ENCODE measurements at regions not wholly inside any gene's neighbourhood (a gene's known extent, or its start where the extent isn't known, plus 50 kb on each side); places are given as distances from the start of the nearest gene placed in this dataset.

GRCh38 chr18:41899535-41899934 is 55.5 kb upstream of the PIK3C3 start:
- H3K36me3 ChIP-seq (ENCODE audit: control insufficient read depth in 2 of 2, insufficient read depth in 2 of 2, low read length in 1 of 2) = no peaks in the 10 kb centered on the region
- H3K27ac ChIP-seq (ENCODE audit: low read depth in 2 of 2, low read length in 1 of 2) = no peak overlapping the region
- H3K4me3 ChIP-seq (ENCODE audit: low read depth in 1 of 2, low read length in 2 of 2) = no peak overlapping the region
- no peaks in the 10 kb centered on the region for H3K27me3 ChIP-seq (ENCODE audit: control insufficient read depth in 1 of 2, insufficient read depth in 2 of 2, low read length in 2 of 2)
- H3K9me3 ChIP-seq (ENCODE audit: control insufficient read depth in 2 of 2, insufficient read depth in 1 of 2, low read depth in 1 of 2, low read length in 1 of 2) = no peaks in the 10 kb centered on the region
- 92 to 96% methylated on average over 2 of the region's 2 CpGs for WGBS, 2 donors
- H3K4me1 ChIP-seq (ENCODE audit: control insufficient read depth in 2 of 2, insufficient read depth in 2 of 2, low read length in 1 of 2) = no peaks in the 10 kb centered on the region

GRCh38 chr18:41893432-41893831 is 61.6 kb upstream of the PIK3C3 start:
- no peaks in the 10 kb centered on the region for H3K36me3 ChIP-seq (ENCODE audit: control insufficient read depth in 2 of 2, insufficient read depth in 2 of 2, low read length in 1 of 2)
- H3K27me3 ChIP-seq (ENCODE audit: control insufficient read depth in 1 of 2, insufficient read depth in 2 of 2, low read length in 2 of 2) = no peaks in the 10 kb centered on the region
- no peak overlapping the region for H3K4me3 ChIP-seq (ENCODE audit: low read depth in 1 of 2, low read length in 2 of 2)
- no peaks in the 10 kb centered on the region for H3K9me3 ChIP-seq (ENCODE audit: control insufficient read depth in 2 of 2, insufficient read depth in 1 of 2, low read depth in 1 of 2, low read length in 1 of 2)
- H3K27ac ChIP-seq (ENCODE audit: low read depth in 2 of 2, low read length in 1 of 2) = no peak overlapping the region
- H3K4me1 ChIP-seq (ENCODE audit: control insufficient read depth in 2 of 2, insufficient read depth in 2 of 2, low read length in 1 of 2) = no peaks in the 10 kb centered on the region

GRCh38 chr18:41887100-41887499 is 67.9 kb upstream of the PIK3C3 start:
- H3K27me3 ChIP-seq (ENCODE audit: control insufficient read depth in 1 of 2, insufficient read depth in 2 of 2, low read length in 2 of 2) = no peaks in the 10 kb centered on the region
- no peaks in the 10 kb centered on the region for H3K9me3 ChIP-seq (ENCODE audit: control insufficient read depth in 2 of 2, insufficient read depth in 1 of 2, low read depth in 1 of 2, low read length in 1 of 2)
- WGBS, 2 donors = 5 to 76% methylated on average over 1 of the region's 1 CpG
- H3K4me3 ChIP-seq (ENCODE audit: low read depth in 1 of 2, low read length in 2 of 2) = no peak overlapping the region
- H3K27ac ChIP-seq (ENCODE audit: low read depth in 2 of 2, low read length in 1 of 2) = no peak overlapping the region
- no peaks in the 10 kb centered on the region for H3K36me3 ChIP-seq (ENCODE audit: control insufficient read depth in 2 of 2, insufficient read depth in 2 of 2, low read length in 1 of 2)
- H3K4me1 ChIP-seq (ENCODE audit: control insufficient read depth in 2 of 2, insufficient read depth in 2 of 2, low read length in 1 of 2) = peaks cover 0 to 2% of the 10 kb centered on the region in 2 donors

GRCh38 chr18:41886126-41886807 is 68.8 kb upstream of the PIK3C3 start:
- no peak overlapping the region for H3K4me3 ChIP-seq (ENCODE audit: low read depth in 1 of 2, low read length in 2 of 2)
- 71 to 72% methylated on average over 12 of the region's 12 CpGs for WGBS, 2 donors
- peaks cover 0 to 2% of the 10 kb centered on the region in 2 donors for H3K4me1 ChIP-seq (ENCODE audit: control insufficient read depth in 2 of 2, insufficient read depth in 2 of 2, low read length in 1 of 2)
- no peaks in the 10 kb centered on the region for H3K27me3 ChIP-seq (ENCODE audit: control insufficient read depth in 1 of 2, insufficient read depth in 2 of 2, low read length in 2 of 2)
- no peaks in the 10 kb centered on the region for H3K36me3 ChIP-seq (ENCODE audit: control insufficient read depth in 2 of 2, insufficient read depth in 2 of 2, low read length in 1 of 2)
- H3K27ac ChIP-seq (ENCODE audit: low read depth in 2 of 2, low read length in 1 of 2) = no peak overlapping the region
- H3K9me3 ChIP-seq (ENCODE audit: control insufficient read depth in 2 of 2, insufficient read depth in 1 of 2, low read depth in 1 of 2, low read length in 1 of 2) = no peaks in the 10 kb centered on the region

- Histone ChIP-seq H3K36me3 (ENCODE audit: control insufficient read depth in 2 of 2, insufficient read depth in 2 of 2, low read length in 1 of 2) (no peaks in the 10 kb centered on the region), H3K27ac (ENCODE audit: low read depth in 2 of 2, low read length in 1 of 2) (no peak overlapping the region), H3K4me3 (ENCODE audit: low read depth in 1 of 2, low read length in 2 of 2) (no peak overlapping the region), H3K27me3 (ENCODE audit: control insufficient read depth in 1 of 2, insufficient read depth in 2 of 2, low read length in 2 of 2) (peaks cover 0 to 3% of the 10 kb centered on the region in 2 donors), H3K9me3 (ENCODE audit: control insufficient read depth in 2 of 2, insufficient read depth in 1 of 2, low read depth in 1 of 2, low read length in 1 of 2) (no peaks in the 10 kb centered on the region), H3K4me1 (ENCODE audit: control insufficient read depth in 2 of 2, insufficient read depth in 2 of 2, low read length in 1 of 2) (no peaks in the 10 kb centered on the region)
- 66 to 75% methylated on average over 3 of the region's 3 CpGs for WGBS, 2 donors
Observed at GRCh38 chr18:41881285-41881684, 73.7 kb upstream of the PIK3C3 start.

- no peak overlapping the region for H3K4me3 ChIP-seq (ENCODE audit: low read depth in 1 of 2, low read length in 2 of 2)
- WGBS, 2 donors = 72 to 83% methylated on average over 3 of the region's 3 CpGs
- no peaks in the 10 kb centered on the region for H3K9me3 ChIP-seq (ENCODE audit: control insufficient read depth in 2 of 2, insufficient read depth in 1 of 2, low read depth in 1 of 2, low read length in 1 of 2)
- H3K27me3 ChIP-seq (ENCODE audit: control insufficient read depth in 1 of 2, insufficient read depth in 2 of 2, low read length in 2 of 2) = peaks cover 0 to 3% of the 10 kb centered on the region in 2 donors
- H3K36me3 ChIP-seq (ENCODE audit: control insufficient read depth in 2 of 2, insufficient read depth in 2 of 2, low read length in 1 of 2) = no peaks in the 10 kb centered on the region
- H3K4me1 ChIP-seq (ENCODE audit: control insufficient read depth in 2 of 2, insufficient read depth in 2 of 2, low read length in 1 of 2) = no peaks in the 10 kb centered on the region
- no peak overlapping the region for H3K27ac ChIP-seq (ENCODE audit: low read depth in 2 of 2, low read length in 1 of 2)
Observed at GRCh38 chr18:41879256-41879655, 75.8 kb upstream of the PIK3C3 start.

- WGBS, 2 donors = 58 to 62% methylated on average over 3 of the region's 3 CpGs
- Histone ChIP-seq H3K27me3 (ENCODE audit: control insufficient read depth in 1 of 2, insufficient read depth in 2 of 2, low read length in 2 of 2) (no peaks in the 10 kb centered on the region), H3K4me3 (ENCODE audit: low read depth in 1 of 2, low read length in 2 of 2) (no peak overlapping the region), H3K36me3 (ENCODE audit: control insufficient read depth in 2 of 2, insufficient read depth in 2 of 2, low read length in 1 of 2) (no peaks in the 10 kb centered on the region), H3K4me1 (ENCODE audit: control insufficient read depth in 2 of 2, insufficient read depth in 2 of 2, low read length in 1 of 2) (no peaks in the 10 kb centered on the region), H3K27ac (ENCODE audit: low read depth in 2 of 2, low read length in 1 of 2) (no peak overlapping the region), H3K9me3 (ENCODE audit: control insufficient read depth in 2 of 2, insufficient read depth in 1 of 2, low read depth in 1 of 2, low read length in 1 of 2) (no peaks in the 10 kb centered on the region)
Observed at GRCh38 chr18:41875094-41875780, 79.8 kb upstream of the PIK3C3 start.

- Histone ChIP-seq H3K4me1 (ENCODE audit: control insufficient read depth in 2 of 2, insufficient read depth in 2 of 2, low read length in 1 of 2) (no peaks in the 10 kb centered on the region), H3K36me3 (ENCODE audit: control insufficient read depth in 2 of 2, insufficient read depth in 2 of 2, low read length in 1 of 2) (no peaks in the 10 kb centered on the region), H3K9me3 (ENCODE audit: control insufficient read depth in 2 of 2, insufficient read depth in 1 of 2, low read depth in 1 of 2, low read length in 1 of 2) (no peaks in the 10 kb centered on the region), H3K4me3 (ENCODE audit: low read depth in 1 of 2, low read length in 2 of 2) (no peak overlapping the region), H3K27me3 (ENCODE audit: control insufficient read depth in 1 of 2, insufficient read depth in 2 of 2, low read length in 2 of 2) (no peaks in the 10 kb centered on the region), H3K27ac (ENCODE audit: low read depth in 2 of 2, low read length in 1 of 2) (no peak overlapping the region)
Observed at GRCh38 chr18:41873730-41874129, 81.3 kb upstream of the PIK3C3 start.

GRCh38 chr18:41872206-41872605 is 82.8 kb upstream of the PIK3C3 start:
- H3K36me3 ChIP-seq (ENCODE audit: control insufficient read depth in 2 of 2, insufficient read depth in 2 of 2, low read length in 1 of 2) = no peaks in the 10 kb centered on the region
- no peak overlapping the region for H3K4me3 ChIP-seq (ENCODE audit: low read depth in 1 of 2, low read length in 2 of 2)
- no peak overlapping the region for H3K27ac ChIP-seq (ENCODE audit: low read depth in 2 of 2, low read length in 1 of 2)
- no peaks in the 10 kb centered on the region for H3K4me1 ChIP-seq (ENCODE audit: control insufficient read depth in 2 of 2, insufficient read depth in 2 of 2, low read length in 1 of 2)
- H3K9me3 ChIP-seq (ENCODE audit: control insufficient read depth in 2 of 2, insufficient read depth in 1 of 2, low read depth in 1 of 2, low read length in 1 of 2) = no peaks in the 10 kb centered on the region
- H3K27me3 ChIP-seq (ENCODE audit: control insufficient read depth in 1 of 2, insufficient read depth in 2 of 2, low read length in 2 of 2) = no peaks in the 10 kb centered on the region

Data from esophagus (tissue), 2 donors.